Vagina (tissue), 2 donors: ENCODE measurements at regions not wholly inside any gene's neighbourhood (a gene's known extent, or its start where the extent isn't known, plus 50 kb on each side); places are given as distances from the start of the nearest gene placed in this dataset.
"Not testable (repeated sequence)": the region's sequence is repeated elsewhere in the genome, so short reads cannot be mapped to it uniquely, and the experiment has no call there.

Experiments
- DNase-seq, 2 donors: peaks; one replicate each; pipeline ENCODE4 v3.0.0-alpha.2; 2017; ENCODE audit errors: extremely low spot score in 2 of 2
- H3K27ac ChIP-seq: fragments of 200-600 bp; sonication (generic); one replicate; pipeline ENCODE4 v1.5.1; 2019
- H3K27me3 ChIP-seq: fragments of 200-600 bp; sonication (generic); one replicate; pipeline ENCODE4 v1.5.1; 2019
- H3K36me3 ChIP-seq, 2 donors: fragments of 200-600 bp; sonication (generic); one replicate each; pipeline ENCODE4 v1.5.1; 2017 to 2019
- H3K4me1 ChIP-seq: fragments of 200-600 bp; sonication (generic); one replicate; pipeline ENCODE4 v1.5.1; 2019
- H3K4me3 ChIP-seq, 2 donors: fragments of 200-600 bp; sonication (generic); 1 replicate in 1 of 2; 2 replicates in 1 of 2; pipeline ENCODE4 v1.5.1; 2016 to 2019
- H3K9me3 ChIP-seq: fragments of 200-600 bp; sonication (generic); one replicate; pipeline ENCODE4 v1.5.1; 2019
- POLR2A ChIP-seq, 2 donors: fragments of 450-650 bp; IDR thresholded peaks; one replicate each; pipeline ENCODE4 v1.6.1; 2017; ENCODE audit warnings: antibody characterized with exemption in 2 of 2, mild to moderate bottlenecking in 2 of 2, moderate library complexity in 2 of 2
- POLR2AphosphoS5 ChIP-seq, 2 donors: sonication (generic); formaldehyde crosslinking; IDR thresholded peaks; one replicate each; pipeline ENCODE4 v1.9.0; 2017; ENCODE audit warnings: antibody characterized with exemption in 2 of 2, mild to moderate bottlenecking in 2 of 2, low read depth in 1 of 2; ENCODE audit not compliant: insufficient read depth in 1 of 2
- intact Hi-C: fragments of 100-400 bp; cut with DNase I; formaldehyde crosslinking; loops from one replicate; pipeline ENCODE4 v1.15.1; 2023
- TF ChIP-seq, protein P1 (sequence below), 3 experiments: fragments of 450-650 bp in 2 of 3; fragments of 200-600 bp in 1 of 3; sonication (generic) in 1 of 3; IDR thresholded peaks; one replicate each; pipeline ENCODE4 v1.5.1; 2017 to 2019; ENCODE audit warnings: antibody characterized with exemption in 3 of 3, mild to moderate bottlenecking in 2 of 3, moderate library complexity in 2 of 3

DNA sequence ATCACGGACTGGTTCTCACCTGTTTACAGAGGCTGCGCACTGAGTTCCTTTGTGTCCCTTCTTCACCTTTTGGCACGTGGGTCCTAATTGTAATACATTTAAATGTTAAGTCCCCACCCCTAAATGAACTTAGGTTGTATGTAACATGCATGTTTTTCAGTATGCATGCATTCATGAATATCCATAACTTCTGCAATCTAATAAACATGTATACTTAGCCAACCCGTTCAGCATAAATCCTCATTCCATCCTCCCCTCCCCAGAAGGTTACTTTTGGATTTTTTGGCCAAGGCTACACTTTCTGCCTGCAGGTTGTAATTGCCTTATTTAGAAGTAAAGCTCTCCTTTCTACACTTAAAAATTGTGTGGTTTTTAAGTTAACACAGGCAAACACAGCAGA lies 314.7 kb downstream of the SUCLG1 start:
- no peaks in the 10 kb centered on the region for H3K27me3 ChIP-seq
- no peak overlapping the region for H3K4me3 ChIP-seq
- TF ChIP-seq POLR2A (IDR thresholded peaks at IDR 0.05) (no peak), POLR2AphosphoS5 (IDR thresholded peaks at IDR 0.05; ENCODE audit: insufficient read depth in 1 of 2, low read depth in 1 of 2) (no peak)
- TF ChIP-seq, protein P1, sequence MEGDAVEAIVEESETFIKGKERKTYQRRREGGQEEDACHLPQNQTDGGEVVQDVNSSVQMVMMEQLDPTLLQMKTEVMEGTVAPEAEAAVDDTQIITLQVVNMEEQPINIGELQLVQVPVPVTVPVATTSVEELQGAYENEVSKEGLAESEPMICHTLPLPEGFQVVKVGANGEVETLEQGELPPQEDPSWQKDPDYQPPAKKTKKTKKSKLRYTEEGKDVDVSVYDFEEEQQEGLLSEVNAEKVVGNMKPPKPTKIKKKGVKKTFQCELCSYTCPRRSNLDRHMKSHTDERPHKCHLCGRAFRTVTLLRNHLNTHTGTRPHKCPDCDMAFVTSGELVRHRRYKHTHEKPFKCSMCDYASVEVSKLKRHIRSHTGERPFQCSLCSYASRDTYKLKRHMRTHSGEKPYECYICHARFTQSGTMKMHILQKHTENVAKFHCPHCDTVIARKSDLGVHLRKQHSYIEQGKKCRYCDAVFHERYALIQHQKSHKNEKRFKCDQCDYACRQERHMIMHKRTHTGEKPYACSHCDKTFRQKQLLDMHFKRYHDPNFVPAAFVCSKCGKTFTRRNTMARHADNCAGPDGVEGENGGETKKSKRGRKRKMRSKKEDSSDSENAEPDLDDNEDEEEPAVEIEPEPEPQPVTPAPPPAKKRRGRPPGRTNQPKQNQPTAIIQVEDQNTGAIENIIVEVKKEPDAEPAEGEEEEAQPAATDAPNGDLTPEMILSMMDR (IDR thresholded peaks at IDR 0.05): no peak
- no peak overlapping the region for H3K27ac ChIP-seq
- H3K36me3 ChIP-seq: no peaks in the 10 kb centered on the region
- no peaks in the 10 kb centered on the region for H3K9me3 ChIP-seq
- H3K4me1 ChIP-seq: no peaks in the 10 kb centered on the region
- intact Hi-C loops: no loop called here
- DNase-seq: no peak

DNA sequence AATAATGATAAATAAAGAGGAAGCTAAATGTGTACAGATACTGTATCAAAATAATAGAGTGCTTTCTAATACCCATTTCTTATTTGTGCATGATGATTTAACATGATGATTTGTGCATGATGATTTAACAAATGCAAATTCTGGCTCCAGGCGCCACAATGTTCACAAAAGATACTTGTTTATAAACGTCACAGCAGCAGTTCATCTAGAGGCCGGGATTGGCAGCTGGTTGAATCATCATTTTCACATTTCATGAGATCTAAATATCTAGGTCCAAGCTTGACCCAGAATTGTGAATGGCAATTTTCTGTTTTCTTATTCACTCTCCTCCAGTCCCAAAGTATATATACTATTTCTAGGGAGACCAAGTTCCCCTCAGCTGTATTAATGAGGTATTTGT lies 322.0 kb downstream of the SUCLG1 start:
- no peak for DNase-seq
- Histone ChIP-seq H3K9me3 (no peaks in the 10 kb centered on the region), H3K4me1 (no peaks in the 10 kb centered on the region), H3K27ac (no peak overlapping the region), H3K4me3 (no peak overlapping the region), H3K27me3 (no peaks in the 10 kb centered on the region), H3K36me3 (no peaks in the 10 kb centered on the region)
- no peak for TF ChIP-seq POLR2AphosphoS5 (IDR thresholded peaks at IDR 0.05; ENCODE audit: insufficient read depth in 1 of 2, low read depth in 1 of 2)
- TF ChIP-seq, protein P1 (IDR thresholded peaks at IDR 0.05): no peak
- no peak for TF ChIP-seq POLR2A (IDR thresholded peaks at IDR 0.05)
- intact Hi-C loops: no loop called here

DNA sequence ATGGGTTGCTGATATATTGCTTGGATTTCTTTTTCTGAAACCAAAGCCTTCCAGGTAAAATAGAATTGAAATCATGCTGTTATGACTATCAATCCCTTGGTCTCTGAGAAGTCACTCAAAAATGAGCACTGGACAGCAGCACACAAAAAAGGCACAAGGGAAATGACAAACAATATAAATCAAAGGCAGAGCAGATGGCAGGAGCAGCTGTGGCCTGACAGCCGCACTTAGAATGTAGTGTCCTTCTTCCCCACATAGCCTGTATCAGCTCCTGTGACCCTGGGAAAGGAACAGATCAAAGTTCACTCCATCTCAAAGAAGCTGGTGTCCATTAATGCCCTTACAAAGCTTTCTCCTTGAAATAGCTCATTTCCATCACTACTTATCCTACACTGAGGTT lies 326.7 kb downstream of the SUCLG1 start:
- Histone ChIP-seq H3K27ac (no peak overlapping the region), H3K4me3 (no peak overlapping the region), H3K27me3 (no peaks in the 10 kb centered on the region), H3K4me1 (no peaks in the 10 kb centered on the region), H3K9me3 (no peaks in the 10 kb centered on the region), H3K36me3 (no peaks in the 10 kb centered on the region)
- intact Hi-C loops: no loop called here
- TF ChIP-seq POLR2AphosphoS5 (IDR thresholded peaks at IDR 0.05; ENCODE audit: insufficient read depth in 1 of 2, low read depth in 1 of 2) (no peak), POLR2A (IDR thresholded peaks at IDR 0.05) (no peak)
- TF ChIP-seq, protein P1 (IDR thresholded peaks at IDR 0.05): no peak
- DNase-seq: no peak

DNA sequence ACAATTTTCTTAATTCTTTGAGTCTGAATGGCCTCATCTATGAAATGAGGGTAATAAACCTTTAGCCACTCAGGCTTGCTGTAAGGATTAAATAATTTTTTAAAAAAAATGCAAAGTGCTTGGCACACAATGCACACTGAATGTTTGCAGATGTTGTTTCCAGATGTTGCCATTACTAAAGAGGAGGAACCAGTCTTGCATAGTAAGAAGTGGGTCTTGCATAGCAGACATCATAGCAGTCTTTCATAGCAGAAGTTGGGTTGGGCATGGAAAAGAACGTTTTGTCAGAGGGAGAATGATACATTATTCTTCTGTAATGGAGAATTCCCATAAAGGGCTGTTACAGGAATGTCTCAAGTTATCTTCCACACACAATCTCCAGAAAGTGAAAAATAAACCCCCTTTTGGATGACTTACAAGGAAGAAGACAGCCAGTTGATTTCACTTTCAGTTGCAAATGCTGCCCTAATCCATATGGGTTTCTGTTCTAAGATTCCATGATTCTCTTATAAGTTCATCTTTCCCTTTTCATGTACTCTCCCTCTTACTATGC lies 327.7 kb downstream of the SUCLG1 start:
- DNase-seq: no peak
- intact Hi-C loops: no loop called here
- Histone ChIP-seq H3K9me3 (no peaks in the 10 kb centered on the region), H3K4me1 (no peaks in the 10 kb centered on the region), H3K4me3 (no peak overlapping the region), H3K27me3 (no peaks in the 10 kb centered on the region), H3K36me3 (no peaks in the 10 kb centered on the region), H3K27ac (no peak overlapping the region)
- TF ChIP-seq, protein P1 (IDR thresholded peaks at IDR 0.05): no peak
- TF ChIP-seq POLR2A (IDR thresholded peaks at IDR 0.05) (no peak), POLR2AphosphoS5 (IDR thresholded peaks at IDR 0.05; ENCODE audit: insufficient read depth in 1 of 2, low read depth in 1 of 2) (no peak)

DNA sequence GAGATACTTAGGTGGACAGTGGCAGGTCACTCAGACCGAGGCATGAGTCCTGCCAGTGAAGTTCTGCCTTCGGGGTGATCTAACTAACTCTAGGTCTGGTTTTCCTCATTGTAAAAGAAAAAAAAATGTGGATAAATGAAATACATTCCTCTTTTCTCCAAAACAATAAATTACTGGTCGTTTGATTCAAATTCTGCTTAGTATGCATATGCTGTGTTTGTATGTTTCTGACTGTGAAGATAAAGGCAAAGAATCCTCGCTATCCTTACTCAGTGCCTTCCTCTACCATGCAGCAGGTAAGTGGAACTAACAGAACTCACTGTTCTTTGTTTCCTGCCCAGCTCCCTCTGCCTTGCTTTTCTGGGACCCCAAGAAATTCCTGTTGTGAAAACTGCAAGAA lies 330.1 kb downstream of the SUCLG1 start:
- no peak for DNase-seq
- Histone ChIP-seq H3K36me3 (no peaks in the 10 kb centered on the region), H3K27me3 (no peaks in the 10 kb centered on the region), H3K27ac (no peak overlapping the region), H3K9me3 (no peaks in the 10 kb centered on the region), H3K4me1 (no peaks in the 10 kb centered on the region), H3K4me3 (no peak overlapping the region)
- TF ChIP-seq POLR2A (IDR thresholded peaks at IDR 0.05) (no peak), POLR2AphosphoS5 (IDR thresholded peaks at IDR 0.05; ENCODE audit: insufficient read depth in 1 of 2, low read depth in 1 of 2) (no peak)
- TF ChIP-seq, protein P1 (IDR thresholded peaks at IDR 0.05): no peak
- intact Hi-C loops: no loop called here

DNA sequence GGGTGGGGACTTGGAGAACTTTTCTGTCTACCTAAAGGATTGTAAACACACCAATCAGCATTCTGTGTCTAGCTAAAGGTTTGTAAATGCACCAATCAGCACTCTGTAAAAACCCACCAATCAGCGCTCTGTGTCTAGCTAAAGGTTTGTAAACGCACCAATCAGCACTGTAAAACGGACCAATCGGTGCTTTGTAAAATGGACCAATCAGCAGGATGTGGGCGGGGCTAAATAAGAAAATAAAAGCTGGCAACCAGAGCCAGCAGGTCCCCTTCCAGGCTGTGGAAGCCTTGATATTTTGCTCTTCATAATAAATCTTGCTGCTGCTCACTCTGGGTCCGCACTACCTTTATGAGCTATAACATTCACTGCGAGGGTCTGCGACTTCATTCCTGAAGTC lies 331.3 kb downstream of the SUCLG1 start:
- H3K36me3 ChIP-seq, H3K27ac ChIP-seq, H3K4me3 ChIP-seq, H3K9me3 ChIP-seq, DNase-seq, H3K4me1 ChIP-seq, intact Hi-C loops, H3K27me3 ChIP-seq: not testable (repeated sequence)
